GM18502 (cell line): ENCODE measurements at regions not wholly inside any gene's neighbourhood (a gene's known extent, or its start where the extent isn't known, plus 50 kb on each side); places are given as distances from the start of the nearest gene placed in this dataset.
"Not testable (repeated sequence)": the region's sequence is repeated elsewhere in the genome, so short reads cannot be mapped to it uniquely, and the experiment has no call there.

ENCODE experiments used
- ATAC-seq: cut with Tn5 transposase; IDR thresholded peaks from one replicate; pipeline ENCODE4 v1.9.1; 2021; ENCODE audit warnings: mild to moderate bottlenecking; ENCODE audit not compliant: unreplicated experiment, poor library complexity

GRCh38 chr2:16073471-16073870 is 133.1 kb downstream of the MYCN start:
- no peak for ATAC-seq

- ATAC-seq = no peak
Observed at GRCh38 chr2:16072638-16073290, 132.4 kb downstream of the MYCN start.

GRCh38 chr2:16071865-16072637 is 131.7 kb downstream of the MYCN start:
- ATAC-seq = no peak

GRCh38 chr2:16071039-16071864 is 130.9 kb downstream of the MYCN start:
- no peak for ATAC-seq

- ATAC-seq = no peak
Observed at GRCh38 chr2:16070648-16070971, 130.3 kb downstream of the MYCN start.

GRCh38 chr2:16069933-16070647 is 129.7 kb downstream of the MYCN start:
- ATAC-seq = no peak

GRCh38 chr2:16069663-16069932 is 129.2 kb downstream of the MYCN start:
- ATAC-seq = no peak

- ATAC-seq = no peak
Observed at GRCh38 chr2:16068552-16068940, 128.2 kb downstream of the MYCN start.

GRCh38 chr2:16067866-16068551 is 127.7 kb downstream of the MYCN start:
- ATAC-seq = no peak

- no peak for ATAC-seq
Observed at GRCh38 chr2:16067444-16067843, 127.1 kb downstream of the MYCN start.

GRCh38 chr2:16067037-16067406 is 126.7 kb downstream of the MYCN start:
- ATAC-seq = no peak

GRCh38 chr2:16066261-16067036 is 126.1 kb downstream of the MYCN start:
- no peak for ATAC-seq

GRCh38 chr2:16065272-16066069 is 125.1 kb downstream of the MYCN start:
- ATAC-seq = not testable (repeated sequence)

GRCh38 chr2:16064745-16065144 is 124.4 kb downstream of the MYCN start:
- no peak for ATAC-seq

- ATAC-seq = no peak
Observed at GRCh38 chr2:16063955-16064633, 123.7 kb downstream of the MYCN start.

- no peak for ATAC-seq
Observed at GRCh38 chr2:16063251-16063850, 123.0 kb downstream of the MYCN start.

- ATAC-seq = no peak
Observed at GRCh38 chr2:16062471-16063250, 122.3 kb downstream of the MYCN start.
